IMR-90 (cell line): ENCODE measurements at regions not wholly inside any gene's neighbourhood (a gene's known extent, or its start where the extent isn't known, plus 50 kb on each side); places are given as distances from the start of the nearest gene placed in this dataset.

Experiments used
- ATAC-seq: fragments of 200-7000 bp; cut with Tn5 transposase; 2 replicates; pipeline ENCODE4 v1.9.1; 2020; ENCODE audit warnings: low read depth, mild to moderate bottlenecking, moderate library complexity
- BruUV-seq: library from RNA; stranded (reverse); fragments of 400-500 nt; replicated peaks from 2 replicates; lab custom pipeline; 2021; lab: Mats Ljungman, UMichigan
- CTCF ChIA-PET: fragments of 300-600 bp; formaldehyde crosslinking; extraction: SDS; loops from one replicate; lab custom pipeline; 2021; ENCODE audit warnings: antibody characterized with exemption; lab: Yijun Ruan, JAX
- POLR2A ChIA-PET: fragments of 300-600 bp; sonication (Branson Sonifier 250); formaldehyde crosslinking; loops from one replicate; lab custom pipeline; 2022; ENCODE audit warnings: antibody characterized with exemption; ENCODE audit not compliant: unreplicated experiment; lab: Charles Lee
- DNase-seq: peaks from one replicate; pipeline ENCODE4 v3.0.0; 2013
- H2AFZ ChIP-seq: replicated peaks from 2 replicates; pipeline ENCODE3; 2013; ENCODE audit warnings: low read length, mild to moderate bottlenecking; ENCODE audit not compliant: poor library complexity
- H2AK5ac ChIP-seq: 2 replicates; pipeline ENCODE4 v1.6.1; 2013; ENCODE audit warnings: low read depth, low read length, inconsistent platforms
- H2AK9ac ChIP-seq: replicated peaks from 2 replicates; pipeline ENCODE3; 2013; ENCODE audit warnings: mild to moderate bottlenecking, low read depth, low read length, moderate library complexity; ENCODE audit not compliant: poor library complexity
- H2BK120ac ChIP-seq: 2 replicates; pipeline ENCODE4 v1.6.1; 2013; ENCODE audit warnings: low read depth, low read length, inconsistent platforms
- H2BK15ac ChIP-seq: 3 replicates; pipeline ENCODE4 v1.6.1; 2013; ENCODE audit warnings: low read depth, low read length, inconsistent platforms
- H2BK20ac ChIP-seq: 2 replicates; pipeline ENCODE4 v1.6.1; 2013; ENCODE audit warnings: low read depth, mild to moderate bottlenecking, inconsistent platforms, low read length, moderate library complexity
- H2BK5ac ChIP-seq: 2 replicates; pipeline ENCODE4 v1.6.1; 2013; ENCODE audit warnings: mild to moderate bottlenecking, low read depth, low read length, inconsistent platforms; ENCODE audit not compliant: poor library complexity, severe bottlenecking
- H3K14ac ChIP-seq: replicated peaks from 2 replicates; pipeline ENCODE4 v1.6.1; 2013; ENCODE audit warnings: low read depth, low read length, inconsistent platforms
- H3K18ac ChIP-seq: 2 replicates; pipeline ENCODE4 v1.6.1; 2013; ENCODE audit warnings: low read depth, low read length, control low read depth
- H3K23ac ChIP-seq: 2 replicates; pipeline ENCODE4 v1.6.1; 2013; ENCODE audit warnings: low read depth, low read length, inconsistent platforms
- H3K27ac ChIP-seq: 2 replicates; pipeline ENCODE4 v1.5.1; 2013; ENCODE audit warnings: mild to moderate bottlenecking, control low read depth, low read length; ENCODE audit not compliant: insufficient read depth
- H3K27me3 ChIP-seq: 2 replicates; pipeline ENCODE4 v1.6.1; 2013; ENCODE audit warnings: low read length; ENCODE audit not compliant: control insufficient read depth, insufficient read depth
- H3K36me3 ChIP-seq: 2 replicates; pipeline ENCODE4 v1.6.1; 2013; ENCODE audit warnings: low read length, mixed read lengths; ENCODE audit not compliant: control insufficient read depth, insufficient read depth
- H3K4ac ChIP-seq: 2 replicates; pipeline ENCODE4 v1.6.1; 2013; ENCODE audit warnings: low read depth, low read length, inconsistent platforms
- H3K4me1 ChIP-seq: 2 replicates; pipeline ENCODE4 v1.6.1; 2013; ENCODE audit warnings: low read length, mixed read lengths; ENCODE audit not compliant: control insufficient read depth, insufficient read depth
- H3K4me2 ChIP-seq: 2 replicates; pipeline ENCODE4 v1.6.1; 2013; ENCODE audit warnings: low read depth, mild to moderate bottlenecking, control low read depth, low read length, moderate library complexity
- H3K4me3 ChIP-seq: 2 replicates; pipeline ENCODE4 v1.5.1; 2013; ENCODE audit warnings: low read depth, mild to moderate bottlenecking, control low read depth, low read length, moderate library complexity; ENCODE audit not compliant: insufficient read depth
- H3K56ac ChIP-seq: 2 replicates; pipeline ENCODE4 v1.6.1; 2013; ENCODE audit warnings: low read length, inconsistent platforms; ENCODE audit not compliant: insufficient read depth; ENCODE audit errors: extremely low read depth
- H3K79me1 ChIP-seq, 2 experiments: 2 replicates each; pipeline ENCODE4 v1.6.1; 2013; ENCODE audit warnings: low read length in 2 of 2, inconsistent platforms in 1 of 2, low read depth in 1 of 2
- H3K9ac ChIP-seq: 2 replicates; pipeline ENCODE4 v1.6.1; 2013; ENCODE audit warnings: low read depth, low read length, control low read depth
- H3K9me1 ChIP-seq: 2 replicates; pipeline ENCODE4 v1.6.1; 2013; ENCODE audit warnings: low read length, inconsistent platforms; ENCODE audit not compliant: insufficient read depth
- H3K9me3 ChIP-seq: 2 replicates; pipeline ENCODE4 v1.6.1; 2013; ENCODE audit warnings: low read length; ENCODE audit not compliant: control insufficient read depth, insufficient read depth
- H4K20me1 ChIP-seq: 2 replicates; pipeline ENCODE4 v1.6.1; 2013; ENCODE audit warnings: low read length, inconsistent platforms; ENCODE audit not compliant: insufficient read depth
- H4K5ac ChIP-seq: 2 replicates; pipeline ENCODE4 v1.6.1; 2013; ENCODE audit warnings: mild to moderate bottlenecking, low read depth, low read length, control low read depth
- H4K8ac ChIP-seq, 2 experiments: 2 replicates each; pipeline ENCODE4 v1.6.1; 2013; ENCODE audit warnings: low read depth in 2 of 2, low read length in 2 of 2, control low read depth in 1 of 2, inconsistent platforms in 1 of 2
- H4K91ac ChIP-seq: 2 replicates; pipeline ENCODE4 v1.6.1; 2013; ENCODE audit warnings: low read depth, low read length, inconsistent platforms; ENCODE audit not compliant: insufficient read depth
- BHLHE40 ChIP-seq: fragments of 150-350 bp; IDR thresholded peaks from 2 replicates; pipeline ENCODE4 v1.6.1; 2016; ENCODE audit warnings: mild to moderate bottlenecking, low read depth, low read length
- CEBPB ChIP-seq: IDR thresholded peaks from 2 replicates; pipeline ENCODE4 v1.6.1; 2012; ENCODE audit warnings: low read depth, low read length, improper control_type of control experiment
- CHD1 ChIP-seq: IDR thresholded peaks from 2 replicates; pipeline ENCODE4 v1.6.1; 2012; ENCODE audit warnings: low read depth, low read length, improper control_type of control experiment
- FOS ChIP-seq: fragments of 150-350 bp; IDR thresholded peaks from 2 replicates; pipeline ENCODE4 v1.6.1; 2016; ENCODE audit warnings: low read depth, low read length
- MAFK ChIP-seq: IDR thresholded peaks from 2 replicates; pipeline ENCODE4 v1.6.1; 2012; ENCODE audit warnings: low read depth, low read length, improper control_type of control experiment
- MAZ ChIP-seq: IDR thresholded peaks from 2 replicates; pipeline ENCODE4 v1.6.1; 2012; ENCODE audit warnings: low read depth, mild to moderate bottlenecking, low read length, improper control_type of control experiment, moderate library complexity, borderline replicate concordance
- MXI1 ChIP-seq: IDR thresholded peaks from 2 replicates; pipeline ENCODE4 v1.6.1; 2012; ENCODE audit warnings: low read depth, mild to moderate bottlenecking, low read length, moderate library complexity, borderline replicate concordance
- NFE2L2 ChIP-seq: fragments of 150-350 bp; IDR thresholded peaks from 2 replicates; pipeline ENCODE4 v1.6.1; 2016; ENCODE audit warnings: low read depth, mild to moderate bottlenecking, low read length
- POLR2A ChIP-seq: IDR thresholded peaks from 2 replicates; pipeline ENCODE4 v1.6.1; 2012; ENCODE audit warnings: mild to moderate bottlenecking, low read depth, low read length
- RAD21 ChIP-seq: IDR thresholded peaks from 2 replicates; pipeline ENCODE4 v1.6.1; 2012; ENCODE audit warnings: low read length, improper control_type of control experiment
- RCOR1 ChIP-seq: IDR thresholded peaks from 2 replicates; pipeline ENCODE4 v1.6.1; 2012; ENCODE audit warnings: mild to moderate bottlenecking, low read length, improper control_type of control experiment; ENCODE audit not compliant: insufficient replicate concordance
- RFX5 ChIP-seq: IDR thresholded peaks from 2 replicates; pipeline ENCODE4 v1.8.0; 2012; ENCODE audit warnings: low read depth, mild to moderate bottlenecking, low read length, moderate library complexity
- SMC3 ChIP-seq: fragments of 150-350 bp; IDR thresholded peaks from 2 replicates; pipeline ENCODE4 v1.6.1; 2016; ENCODE audit warnings: low read depth, mild to moderate bottlenecking, antibody characterized with exemption, low read length, moderate library complexity
- WGBS, 2 experiments: methylation state at CpG; one replicate each; pipeline versions ENCODE4 v1.1.5 to v1.1.7; 2013; ENCODE audit warnings: missing lambda C conversion rate in 2 of 2; ENCODE audit not compliant: insufficient read length in 1 of 2; ENCODE audit errors: extremely low coverage in 2 of 2; 5-methylcytosine and 5-hydroxymethylcytosine counted together
- dilution Hi-C: fragments of 300-500 bp; cut with HindIII; formaldehyde crosslinking; loops from one replicate; pipeline ENCODE4 v1.14.3; 2018; ENCODE audit warnings: low sequenced_read_pairs; ENCODE audit not compliant: unreplicated experiment
- in situ Hi-C: fragments of 300-500 bp; cut with MboI; formaldehyde crosslinking; loops from 3 replicates; pipeline ENCODE4 v1.14.3; 2019; ENCODE audit warnings: low sequenced_read_pairs, inconsistent platforms, mixed read lengths
- intact Hi-C: fragments of 100-400 bp; cut with micrococcal nuclease; formaldehyde crosslinking; loops from 2 replicates; pipeline ENCODE4 v1.10.0; 2022
- TF ChIP-seq, protein P1 (sequence below): fragments of 150-350 bp; IDR thresholded peaks from 2 replicates; pipeline ENCODE4 v1.6.1; 2017; ENCODE audit warnings: mild to moderate bottlenecking, antibody characterized with exemption, low read length, low read depth
- TF ChIP-seq, protein P2 (sequence below): fragments of 150-350 bp; IDR thresholded peaks from 2 replicates; pipeline ENCODE4 v1.6.1; 2016; ENCODE audit warnings: low read depth, mild to moderate bottlenecking, low read length, moderate library complexity, borderline replicate concordance
- TF ChIP-seq, protein P3 (sequence below): conservative IDR thresholded peaks from 2 replicates; pipeline ENCODE4 v1.5.1; 2012; ENCODE audit warnings: mild to moderate bottlenecking, low read depth, low read length, improper control_type of control experiment

DNA sequence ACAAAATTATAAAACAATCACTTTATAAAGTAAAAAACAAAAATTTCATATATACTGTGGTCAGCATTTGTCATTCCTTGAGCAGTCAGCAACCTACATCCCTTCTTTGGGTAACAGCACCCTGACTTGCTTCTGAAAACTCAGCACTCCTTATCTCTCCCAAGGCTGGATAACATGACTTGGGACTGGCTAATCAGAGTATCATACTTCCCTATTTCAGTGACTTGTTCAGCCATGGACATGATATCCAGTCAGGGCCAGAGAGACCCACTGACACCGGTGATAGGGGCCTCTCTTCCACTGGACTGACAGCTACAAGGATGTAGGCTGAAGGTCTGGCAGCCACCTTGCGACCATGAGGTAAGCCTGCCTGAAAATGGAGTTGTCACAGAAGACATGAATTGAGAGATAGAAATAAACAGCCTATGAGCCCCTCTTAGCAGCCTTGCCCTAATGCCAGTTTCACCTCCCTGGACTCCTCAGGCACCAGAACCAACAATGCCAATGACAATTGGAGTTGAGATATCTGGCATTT, 84.4 kb upstream of the NEBL start:
- no peak overlapping the region for H3K23ac ChIP-seq
- no TSS peak for BruUV-seq
- H3K27ac ChIP-seq, result no peak overlapping the region
- in situ Hi-C loops (no loop called here), dilution Hi-C loops (no loop called here), intact Hi-C loops (no loop called here)
- no peak overlapping the region for H2AK5ac ChIP-seq
- H2BK120ac ChIP-seq, result no peak overlapping the region
- H3K9ac ChIP-seq, result no peak overlapping the region
- no peaks in the 10 kb centered on the region for H3K79me1 ChIP-seq
- H3K4me2 ChIP-seq, result no peak overlapping the region
- no peak overlapping the region for H4K8ac ChIP-seq
- H3K9me3 ChIP-seq, result no peaks in the 10 kb centered on the region
- no peak for TF ChIP-seq FOS
- TF ChIP-seq MAFK, result no peak
- TF ChIP-seq POLR2A, result no peak
- TF ChIP-seq CEBPB, result no peak
- TF ChIP-seq SMC3, result no peak
- TF ChIP-seq, protein P1, sequence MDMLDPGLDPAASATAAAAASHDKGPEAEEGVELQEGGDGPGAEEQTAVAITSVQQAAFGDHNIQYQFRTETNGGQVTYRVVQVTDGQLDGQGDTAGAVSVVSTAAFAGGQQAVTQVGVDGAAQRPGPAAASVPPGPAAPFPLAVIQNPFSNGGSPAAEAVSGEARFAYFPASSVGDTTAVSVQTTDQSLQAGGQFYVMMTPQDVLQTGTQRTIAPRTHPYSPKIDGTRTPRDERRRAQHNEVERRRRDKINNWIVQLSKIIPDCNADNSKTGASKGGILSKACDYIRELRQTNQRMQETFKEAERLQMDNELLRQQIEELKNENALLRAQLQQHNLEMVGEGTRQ, result no peak
- no peak for TF ChIP-seq RFX5
- no peak for TF ChIP-seq MXI1
- no peak for TF ChIP-seq NFE2L2
- TF ChIP-seq RAD21, result no peak
- no peak for TF ChIP-seq BHLHE40
- TF ChIP-seq, protein P2, sequence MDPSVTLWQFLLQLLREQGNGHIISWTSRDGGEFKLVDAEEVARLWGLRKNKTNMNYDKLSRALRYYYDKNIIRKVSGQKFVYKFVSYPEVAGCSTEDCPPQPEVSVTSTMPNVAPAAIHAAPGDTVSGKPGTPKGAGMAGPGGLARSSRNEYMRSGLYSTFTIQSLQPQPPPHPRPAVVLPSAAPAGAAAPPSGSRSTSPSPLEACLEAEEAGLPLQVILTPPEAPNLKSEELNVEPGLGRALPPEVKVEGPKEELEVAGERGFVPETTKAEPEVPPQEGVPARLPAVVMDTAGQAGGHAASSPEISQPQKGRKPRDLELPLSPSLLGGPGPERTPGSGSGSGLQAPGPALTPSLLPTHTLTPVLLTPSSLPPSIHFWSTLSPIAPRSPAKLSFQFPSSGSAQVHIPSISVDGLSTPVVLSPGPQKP, result no peak
- TF ChIP-seq RCOR1, result no peak
- TF ChIP-seq CHD1, result no peak
- TF ChIP-seq, protein P3, sequence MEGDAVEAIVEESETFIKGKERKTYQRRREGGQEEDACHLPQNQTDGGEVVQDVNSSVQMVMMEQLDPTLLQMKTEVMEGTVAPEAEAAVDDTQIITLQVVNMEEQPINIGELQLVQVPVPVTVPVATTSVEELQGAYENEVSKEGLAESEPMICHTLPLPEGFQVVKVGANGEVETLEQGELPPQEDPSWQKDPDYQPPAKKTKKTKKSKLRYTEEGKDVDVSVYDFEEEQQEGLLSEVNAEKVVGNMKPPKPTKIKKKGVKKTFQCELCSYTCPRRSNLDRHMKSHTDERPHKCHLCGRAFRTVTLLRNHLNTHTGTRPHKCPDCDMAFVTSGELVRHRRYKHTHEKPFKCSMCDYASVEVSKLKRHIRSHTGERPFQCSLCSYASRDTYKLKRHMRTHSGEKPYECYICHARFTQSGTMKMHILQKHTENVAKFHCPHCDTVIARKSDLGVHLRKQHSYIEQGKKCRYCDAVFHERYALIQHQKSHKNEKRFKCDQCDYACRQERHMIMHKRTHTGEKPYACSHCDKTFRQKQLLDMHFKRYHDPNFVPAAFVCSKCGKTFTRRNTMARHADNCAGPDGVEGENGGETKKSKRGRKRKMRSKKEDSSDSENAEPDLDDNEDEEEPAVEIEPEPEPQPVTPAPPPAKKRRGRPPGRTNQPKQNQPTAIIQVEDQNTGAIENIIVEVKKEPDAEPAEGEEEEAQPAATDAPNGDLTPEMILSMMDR, result no peak
- no peak for TF ChIP-seq MAZ
- no peak overlapping the region for H2AK9ac ChIP-seq
- no CpG with 5 or more reads among the region's 2 CpGs for WGBS, 2 experiments
- no peaks in the 10 kb centered on the region for H3K4me1 ChIP-seq
- H2BK15ac ChIP-seq, result no peak overlapping the region
- H3K14ac ChIP-seq, result no peak overlapping the region
- ChIA-PET POLR2A (no interaction called here), CTCF (no interaction called here)
- H3K9me1 ChIP-seq, result no peaks in the 10 kb centered on the region
- no peak overlapping the region for H2BK5ac ChIP-seq
- H3K27me3 ChIP-seq, result no peaks in the 10 kb centered on the region
- H3K56ac ChIP-seq, result no peak overlapping the region
- H3K4me3 ChIP-seq, result no peak overlapping the region
- DNase-seq (no peak), ATAC-seq (no peak)
- H3K18ac ChIP-seq, result no peak overlapping the region
- no peak overlapping the region for H3K4ac ChIP-seq
- H3K36me3 ChIP-seq, result no peaks in the 10 kb centered on the region
- H4K20me1 ChIP-seq, result no peaks in the 10 kb centered on the region
- no peak overlapping the region for H4K91ac ChIP-seq
- no peak overlapping the region for H2BK20ac ChIP-seq
- H2AFZ ChIP-seq, result no peak overlapping the region
- H4K5ac ChIP-seq, result no peak overlapping the region
